ENCODE measurements at regions not wholly inside any gene's neighbourhood (a gene's known extent, or its start where the extent isn't known, plus 50 kb on each side); places are given as distances from the start of the nearest gene placed in this dataset.

- no peak overlapping the region for H3K9ac ChIP-seq (ENCODE audit: low read depth, low read length)
- H3K27me3 ChIP-seq (ENCODE audit: control insufficient read depth, insufficient read depth, low read length) = no peaks in the 10 kb centered on the region
- no peaks in the 10 kb centered on the region for H3K9me3 ChIP-seq (ENCODE audit: control insufficient read depth, insufficient read depth, low read length)
- no peak overlapping the region for H3K27ac ChIP-seq (ENCODE audit: low read depth, low read length)
- no peaks in the 10 kb centered on the region for H3K4me1 ChIP-seq (ENCODE audit: control insufficient read depth, insufficient read depth, low read length)
- H3K4me3 ChIP-seq (ENCODE audit: low read depth, low read length) = no peak overlapping the region
- H3K36me3 ChIP-seq (ENCODE audit: control insufficient read depth, insufficient read depth, low read length) = no peaks in the 10 kb centered on the region
Observed at GRCh38 chr2:180291060-180291459, 284.0 kb upstream of the CWC22 start.

- no peak overlapping the region for H3K27ac ChIP-seq (ENCODE audit: low read depth, low read length)
- no peaks in the 10 kb centered on the region for H3K4me1 ChIP-seq (ENCODE audit: control insufficient read depth, insufficient read depth, low read length)
- no peak overlapping the region for H3K9ac ChIP-seq (ENCODE audit: low read depth, low read length)
- no peak overlapping the region for H3K4me3 ChIP-seq (ENCODE audit: low read depth, low read length)
- H3K9me3 ChIP-seq (ENCODE audit: control insufficient read depth, insufficient read depth, low read length) = no peaks in the 10 kb centered on the region
- H3K36me3 ChIP-seq (ENCODE audit: control insufficient read depth, insufficient read depth, low read length) = no peaks in the 10 kb centered on the region
- no peaks in the 10 kb centered on the region for H3K27me3 ChIP-seq (ENCODE audit: control insufficient read depth, insufficient read depth, low read length)
Observed at GRCh38 chr2:180289627-180290026, 282.5 kb upstream of the CWC22 start.

- Histone ChIP-seq H3K4me3 (ENCODE audit: low read depth, low read length) (no peak overlapping the region), H3K9ac (ENCODE audit: low read depth, low read length) (no peak overlapping the region), H3K27ac (ENCODE audit: low read depth, low read length) (no peak overlapping the region), H3K27me3 (ENCODE audit: control insufficient read depth, insufficient read depth, low read length) (no peaks in the 10 kb centered on the region), H3K4me1 (ENCODE audit: control insufficient read depth, insufficient read depth, low read length) (peaks cover 3% of the 10 kb centered on the region; the same call in 1 of the 2 replicates), H3K36me3 (ENCODE audit: control insufficient read depth, insufficient read depth, low read length) (no peaks in the 10 kb centered on the region), H3K9me3 (ENCODE audit: control insufficient read depth, insufficient read depth, low read length) (no peaks in the 10 kb centered on the region)
Observed at GRCh38 chr2:180279581-180279980, 272.5 kb upstream of the CWC22 start.

GRCh38 chr2:180276733-180277132 is 269.6 kb upstream of the CWC22 start:
- H3K9ac ChIP-seq (ENCODE audit: low read depth, low read length) = no peak overlapping the region
- H3K4me3 ChIP-seq (ENCODE audit: low read depth, low read length) = no peak overlapping the region
- peaks cover 4% of the 10 kb centered on the region; the same call in 1 of the 2 replicates for H3K9me3 ChIP-seq (ENCODE audit: control insufficient read depth, insufficient read depth, low read length)
- no peaks in the 10 kb centered on the region for H3K36me3 ChIP-seq (ENCODE audit: control insufficient read depth, insufficient read depth, low read length)
- peaks cover 3% of the 10 kb centered on the region; the same call in 1 of the 2 replicates for H3K4me1 ChIP-seq (ENCODE audit: control insufficient read depth, insufficient read depth, low read length)
- no peaks in the 10 kb centered on the region for H3K27me3 ChIP-seq (ENCODE audit: control insufficient read depth, insufficient read depth, low read length)
- H3K27ac ChIP-seq (ENCODE audit: low read depth, low read length) = no peak overlapping the region

GRCh38 chr2:180268006-180268405 is 260.9 kb upstream of the CWC22 start:
- Histone ChIP-seq H3K36me3 (ENCODE audit: control insufficient read depth, insufficient read depth, low read length) (no peaks in the 10 kb centered on the region), H3K4me1 (ENCODE audit: control insufficient read depth, insufficient read depth, low read length) (no peaks in the 10 kb centered on the region), H3K9me3 (ENCODE audit: control insufficient read depth, insufficient read depth, low read length) (peaks cover 9% of the 10 kb centered on the region), H3K27me3 (ENCODE audit: control insufficient read depth, insufficient read depth, low read length) (no peaks in the 10 kb centered on the region), H3K9ac (ENCODE audit: low read depth, low read length) (no peak overlapping the region), H3K27ac (ENCODE audit: low read depth, low read length) (no peak overlapping the region), H3K4me3 (ENCODE audit: low read depth, low read length) (no peak overlapping the region)

- Histone ChIP-seq H3K9ac (ENCODE audit: low read depth, low read length) (no peak overlapping the region), H3K36me3 (ENCODE audit: control insufficient read depth, insufficient read depth, low read length) (no peaks in the 10 kb centered on the region), H3K4me3 (ENCODE audit: low read depth, low read length) (no peak overlapping the region), H3K4me1 (ENCODE audit: control insufficient read depth, insufficient read depth, low read length) (peaks cover 4% of the 10 kb centered on the region; the same call in 1 of the 2 replicates), H3K27ac (ENCODE audit: low read depth, low read length) (no peak overlapping the region), H3K27me3 (ENCODE audit: control insufficient read depth, insufficient read depth, low read length) (no peaks in the 10 kb centered on the region), H3K9me3 (ENCODE audit: control insufficient read depth, insufficient read depth, low read length) (no peaks in the 10 kb centered on the region)
Observed at GRCh38 chr2:180261976-180262375, 254.9 kb upstream of the CWC22 start.

GRCh38 chr2:180258579-180258978 is 251.5 kb upstream of the CWC22 start:
- H3K27ac ChIP-seq (ENCODE audit: low read depth, low read length) = no peak overlapping the region
- H3K27me3 ChIP-seq (ENCODE audit: control insufficient read depth, insufficient read depth, low read length) = no peaks in the 10 kb centered on the region
- no peak overlapping the region for H3K4me3 ChIP-seq (ENCODE audit: low read depth, low read length)
- no peaks in the 10 kb centered on the region for H3K9me3 ChIP-seq (ENCODE audit: control insufficient read depth, insufficient read depth, low read length)
- no peaks in the 10 kb centered on the region for H3K36me3 ChIP-seq (ENCODE audit: control insufficient read depth, insufficient read depth, low read length)
- no peak overlapping the region for H3K9ac ChIP-seq (ENCODE audit: low read depth, low read length)
- H3K4me1 ChIP-seq (ENCODE audit: control insufficient read depth, insufficient read depth, low read length) = peaks cover 4% of the 10 kb centered on the region; the same call in 1 of the 2 replicates

GRCh38 chr2:180258041-180258537 is 251.0 kb upstream of the CWC22 start:
- H3K4me1 ChIP-seq (ENCODE audit: control insufficient read depth, insufficient read depth, low read length) = peaks cover 4% of the 10 kb centered on the region; the same call in 1 of the 2 replicates
- no peak overlapping the region for H3K4me3 ChIP-seq (ENCODE audit: low read depth, low read length)
- H3K36me3 ChIP-seq (ENCODE audit: control insufficient read depth, insufficient read depth, low read length) = no peaks in the 10 kb centered on the region
- H3K27me3 ChIP-seq (ENCODE audit: control insufficient read depth, insufficient read depth, low read length) = no peaks in the 10 kb centered on the region
- H3K9ac ChIP-seq (ENCODE audit: low read depth, low read length) = no peak overlapping the region
- H3K27ac ChIP-seq (ENCODE audit: low read depth, low read length) = no peak overlapping the region
- H3K9me3 ChIP-seq (ENCODE audit: control insufficient read depth, insufficient read depth, low read length) = no peaks in the 10 kb centered on the region

GRCh38 chr2:180257247-180257646 is 250.2 kb upstream of the CWC22 start:
- H3K4me1 ChIP-seq (ENCODE audit: control insufficient read depth, insufficient read depth, low read length) = peaks cover 4% of the 10 kb centered on the region; the same call in 1 of the 2 replicates
- H3K9me3 ChIP-seq (ENCODE audit: control insufficient read depth, insufficient read depth, low read length) = no peaks in the 10 kb centered on the region
- H3K36me3 ChIP-seq (ENCODE audit: control insufficient read depth, insufficient read depth, low read length) = no peaks in the 10 kb centered on the region
- H3K4me3 ChIP-seq (ENCODE audit: low read depth, low read length) = no peak overlapping the region
- H3K27ac ChIP-seq (ENCODE audit: low read depth, low read length) = no peak overlapping the region
- H3K9ac ChIP-seq (ENCODE audit: low read depth, low read length) = no peak overlapping the region
- H3K27me3 ChIP-seq (ENCODE audit: control insufficient read depth, insufficient read depth, low read length) = no peaks in the 10 kb centered on the region

GRCh38 chr2:180255981-180256380 is 248.9 kb upstream of the CWC22 start:
- H3K9ac ChIP-seq (ENCODE audit: low read depth, low read length) = no peak overlapping the region
- no peaks in the 10 kb centered on the region for H3K9me3 ChIP-seq (ENCODE audit: control insufficient read depth, insufficient read depth, low read length)
- no peak overlapping the region for H3K27ac ChIP-seq (ENCODE audit: low read depth, low read length)
- H3K4me3 ChIP-seq (ENCODE audit: low read depth, low read length) = no peak overlapping the region
- H3K27me3 ChIP-seq (ENCODE audit: control insufficient read depth, insufficient read depth, low read length) = no peaks in the 10 kb centered on the region
- peaks cover 4% of the 10 kb centered on the region; the same call in 1 of the 2 replicates for H3K4me1 ChIP-seq (ENCODE audit: control insufficient read depth, insufficient read depth, low read length)
- H3K36me3 ChIP-seq (ENCODE audit: control insufficient read depth, insufficient read depth, low read length) = no peaks in the 10 kb centered on the region

GRCh38 chr2:180254872-180255271 is 247.8 kb upstream of the CWC22 start:
- H3K27ac ChIP-seq (ENCODE audit: low read depth, low read length) = no peak overlapping the region
- H3K9me3 ChIP-seq (ENCODE audit: control insufficient read depth, insufficient read depth, low read length) = no peaks in the 10 kb centered on the region
- H3K9ac ChIP-seq (ENCODE audit: low read depth, low read length) = no peak overlapping the region
- H3K4me1 ChIP-seq (ENCODE audit: control insufficient read depth, insufficient read depth, low read length) = peaks cover 4% of the 10 kb centered on the region; the same call in 1 of the 2 replicates
- no peaks in the 10 kb centered on the region for H3K36me3 ChIP-seq (ENCODE audit: control insufficient read depth, insufficient read depth, low read length)
- no peaks in the 10 kb centered on the region for H3K27me3 ChIP-seq (ENCODE audit: control insufficient read depth, insufficient read depth, low read length)
- no peak overlapping the region for H3K4me3 ChIP-seq (ENCODE audit: low read depth, low read length)

All from HUES48 (cell line).